Left renal cortex interstitium (tissue), 4 donors: ENCODE measurements at regions not wholly inside any gene's neighbourhood (a gene's known extent, or its start where the extent isn't known, plus 50 kb on each side); places are given as distances from the start of the nearest gene placed in this dataset.

ENCODE experiments used
- DNase-seq, 4 donors: peaks; one replicate each; pipeline ENCODE4 v3.0.0-alpha.2; 2013; ENCODE audit warnings: low read depth in 4 of 4, low spot score in 2 of 4, missing footprints in 1 of 4

DNA sequence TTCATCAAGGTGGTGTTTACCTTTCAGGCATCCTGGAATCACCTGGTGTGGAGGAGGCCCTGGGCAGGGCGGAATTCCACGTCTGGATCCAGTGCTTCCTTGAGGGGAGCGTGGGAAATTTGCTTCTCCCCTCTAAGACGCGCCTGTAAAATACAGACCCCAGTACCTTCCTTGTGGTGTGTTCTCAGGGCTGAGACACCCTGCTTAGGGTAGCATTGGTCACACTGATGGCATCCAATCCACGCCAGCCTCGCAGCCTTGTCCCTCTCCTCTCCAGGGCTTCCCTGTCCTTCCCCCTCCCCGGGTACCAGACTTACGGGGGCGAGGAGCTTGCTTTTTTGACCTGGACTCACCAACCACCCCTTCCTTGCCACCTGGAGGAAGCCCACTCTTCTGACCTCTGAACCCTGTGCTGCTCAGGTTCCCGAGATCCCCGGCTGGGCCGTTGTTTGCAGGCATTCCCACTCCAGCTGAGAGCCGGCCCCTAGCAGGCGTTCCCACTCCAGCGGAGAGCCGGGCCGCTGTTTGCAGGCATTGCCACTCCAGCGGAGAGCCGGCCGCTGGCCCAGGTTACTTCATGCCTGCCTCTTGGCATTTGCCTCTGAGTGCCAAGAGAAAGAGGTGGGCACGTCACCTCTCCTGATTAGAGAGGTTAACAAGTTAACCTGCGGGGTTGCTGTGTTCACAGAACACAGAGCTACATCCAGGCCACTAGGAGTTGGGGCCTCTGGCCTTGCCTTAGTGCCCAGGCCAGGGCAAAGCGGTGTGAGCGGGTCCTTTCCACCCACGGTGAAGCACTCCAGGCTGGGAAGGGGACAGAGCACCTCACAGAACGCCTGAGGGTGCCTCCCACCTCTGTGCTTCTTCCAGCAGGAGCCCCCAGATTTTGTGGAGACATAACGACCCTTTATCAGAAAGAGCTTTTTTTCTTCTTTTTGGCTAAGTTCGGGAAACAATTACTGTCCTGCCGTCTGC is 254.0 kb upstream of the PPP2R2D start:
- no peak for DNase-seq

DNA sequence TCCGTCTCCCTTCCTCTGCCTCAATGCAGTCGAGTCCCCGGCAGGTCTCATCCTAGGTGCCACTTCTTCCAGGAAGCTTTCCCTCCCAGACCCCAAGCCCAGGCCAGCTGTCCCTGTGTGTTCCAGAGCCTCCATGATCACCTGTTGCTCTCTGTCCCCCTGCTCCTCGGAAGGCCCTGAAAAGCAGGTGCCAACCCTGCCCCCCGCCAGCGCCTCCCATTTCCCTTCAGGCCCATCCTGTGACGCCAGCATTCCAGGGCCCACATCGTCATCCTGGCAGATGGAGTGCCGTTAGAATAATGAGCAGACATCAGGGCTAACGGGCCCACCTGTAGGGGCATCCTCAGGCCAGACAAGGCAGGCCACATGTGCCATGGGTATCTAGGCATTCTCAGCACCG is 253.0 kb upstream of the PPP2R2D start:
- no peak for DNase-seq

GRCh38 chr10:131648386-131649020 is 252.3 kb upstream of the PPP2R2D start:
- no peak for DNase-seq

- DNase-seq = no peak
Measured at GRCh38 chr10:131649617-131650016, 251.2 kb upstream of the PPP2R2D start.

DNA sequence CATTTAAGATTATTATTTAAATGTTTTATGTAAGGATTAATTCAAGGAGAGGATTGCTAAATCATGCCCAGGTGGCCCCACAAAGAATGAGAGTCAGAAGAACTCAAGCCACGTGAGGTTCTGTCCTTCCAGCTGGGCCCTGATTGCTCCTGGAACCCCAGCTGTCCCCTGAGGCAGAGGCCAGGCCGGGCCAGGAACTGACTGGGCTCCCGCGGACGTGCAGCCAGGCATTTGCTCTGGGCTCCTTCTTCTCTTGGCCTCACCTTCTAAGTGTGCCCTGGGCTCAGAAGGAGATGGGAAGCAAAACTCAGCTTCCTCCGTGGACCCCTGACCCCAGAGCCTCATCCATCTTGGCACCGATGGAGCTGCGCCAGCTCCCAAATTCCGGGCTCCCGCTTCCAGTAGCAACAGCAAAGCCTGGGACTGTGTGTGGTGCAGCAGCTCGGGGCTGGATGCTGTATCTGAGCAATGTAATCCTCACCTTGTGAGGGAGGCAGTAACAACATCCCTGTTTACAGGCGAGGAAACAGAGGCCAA is 250.6 kb upstream of the PPP2R2D start:
- DNase-seq = no peak

DNA sequence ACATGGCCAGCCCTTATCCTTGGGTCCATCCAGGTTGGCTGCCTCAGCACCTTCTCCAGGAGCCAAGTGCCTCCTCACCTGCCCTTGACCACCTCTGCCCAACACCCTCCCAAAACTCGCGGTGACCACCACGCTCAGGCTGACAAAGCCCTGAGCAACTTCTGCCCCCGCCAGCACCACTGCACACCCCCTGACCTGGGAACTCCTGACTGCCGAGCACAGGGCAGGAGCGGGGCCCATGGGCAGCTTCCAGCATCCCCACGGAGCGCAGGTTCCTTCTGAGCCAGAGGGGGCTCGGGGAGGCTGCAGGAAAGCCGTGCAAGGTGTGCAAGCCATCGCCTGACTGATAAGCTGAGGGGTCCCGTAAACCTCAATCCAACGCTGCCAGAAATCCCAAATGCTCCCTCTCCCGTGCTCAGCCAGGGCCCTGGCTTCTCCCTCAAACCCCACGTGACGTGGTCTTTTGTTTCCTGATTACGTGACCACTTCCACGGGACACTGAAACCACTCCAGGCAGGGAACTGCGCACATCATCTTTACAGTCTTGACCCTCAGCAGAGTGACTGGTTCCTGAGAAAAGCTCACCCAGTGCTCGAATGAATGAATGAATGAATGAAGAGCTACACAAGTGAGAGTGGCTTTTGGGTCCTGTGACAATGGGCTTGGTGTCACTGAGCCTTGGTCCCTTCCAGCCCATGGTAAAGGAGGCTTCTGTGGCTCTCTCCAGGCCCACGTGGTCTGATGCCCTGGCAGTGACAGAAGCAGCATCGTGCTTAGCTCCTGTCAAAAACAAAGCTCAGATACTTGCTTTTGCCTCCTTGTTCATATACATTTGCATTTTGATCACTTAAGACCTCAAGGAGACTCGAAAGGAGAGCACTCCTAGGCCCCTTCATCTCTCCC is 249.8 kb upstream of the PPP2R2D start:
- no peak for DNase-seq

GRCh38 chr10:131651674-131652437 is 249.0 kb upstream of the PPP2R2D start:
- no peak for DNase-seq

DNA sequence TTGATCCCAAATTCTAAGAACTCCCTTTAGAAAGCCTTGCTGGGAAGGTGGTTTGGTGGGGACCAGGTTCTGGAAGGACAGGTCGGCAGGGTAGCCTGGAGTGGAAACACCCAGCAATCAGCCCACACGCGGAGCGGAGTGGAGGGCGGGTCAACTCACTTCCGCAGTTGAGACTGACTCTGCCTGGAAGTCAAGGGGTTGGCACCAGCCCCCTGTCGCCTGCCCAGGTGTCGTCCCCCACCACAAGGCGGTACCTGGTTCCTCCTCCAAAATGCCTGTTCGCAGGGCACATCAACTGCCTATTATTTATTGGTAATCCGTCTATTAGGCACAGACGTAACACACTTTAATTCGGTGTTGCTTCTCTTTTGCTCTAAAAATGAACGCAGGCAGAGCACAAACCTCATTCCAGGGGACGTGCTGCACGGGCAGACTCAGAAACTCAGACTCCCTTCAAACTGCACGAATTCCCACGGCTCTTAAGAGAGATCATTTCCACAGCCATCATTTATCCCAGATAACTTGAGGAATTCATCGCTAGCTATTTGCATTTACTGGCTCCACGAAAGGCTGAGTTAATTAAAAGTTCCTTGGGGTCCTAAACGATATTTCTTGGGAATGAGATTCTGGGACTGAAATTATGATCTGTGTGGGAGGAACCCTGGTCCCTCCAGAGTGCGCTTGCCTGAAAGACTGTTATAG is 248.2 kb upstream of the PPP2R2D start:
- no peak for DNase-seq

GRCh38 chr10:131653140-131653539 is 247.7 kb upstream of the PPP2R2D start:
- DNase-seq = no peak

- no peak for DNase-seq
Measured at GRCh38 chr10:131653554-131654470, 247.0 kb upstream of the PPP2R2D start.

- no peak for DNase-seq
Measured at GRCh38 chr10:131654471-131655087, 246.2 kb upstream of the PPP2R2D start.

GRCh38 chr10:131655101-131655849 is 245.5 kb upstream of the PPP2R2D start:
- no peak for DNase-seq

DNA sequence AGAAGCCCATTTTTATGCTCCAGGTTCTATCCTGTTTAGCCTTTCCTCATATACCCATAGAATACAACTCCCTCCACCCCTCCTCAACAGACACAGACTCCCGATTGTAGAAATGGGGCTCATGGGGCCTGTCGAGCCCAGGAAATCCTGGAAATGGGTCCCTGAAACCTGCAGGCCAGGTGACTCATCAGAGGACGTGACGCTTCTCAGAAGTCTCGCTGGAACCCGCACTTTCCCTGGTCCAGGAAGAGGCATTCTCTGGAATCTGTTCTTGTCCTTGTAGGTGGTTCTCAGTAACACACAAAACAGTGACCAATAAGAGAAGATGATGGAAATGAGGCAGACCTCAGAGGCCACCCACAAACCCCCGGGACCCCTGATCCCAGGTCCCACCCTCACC is 244.8 kb upstream of the PPP2R2D start:
- DNase-seq = no peak

DNA sequence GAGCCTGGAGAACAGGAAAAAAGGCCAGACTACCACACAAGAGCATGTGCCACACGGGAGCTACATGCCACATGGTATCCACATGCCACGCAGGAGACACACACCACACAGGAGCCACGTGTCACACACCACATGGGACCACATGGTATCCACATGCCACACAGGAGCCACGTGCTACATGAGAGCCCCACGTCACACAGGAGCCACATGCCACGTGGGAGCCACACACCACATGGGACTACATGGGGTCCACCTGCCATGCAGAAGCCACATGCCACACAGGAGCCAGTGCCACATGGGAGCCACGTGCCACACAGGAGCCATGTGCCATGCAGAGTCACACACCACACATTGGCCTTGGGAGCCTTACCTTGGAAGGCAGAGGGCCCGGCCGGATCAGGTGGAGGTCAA is 244.4 kb upstream of the PPP2R2D start:
- DNase-seq = no peak

DNA sequence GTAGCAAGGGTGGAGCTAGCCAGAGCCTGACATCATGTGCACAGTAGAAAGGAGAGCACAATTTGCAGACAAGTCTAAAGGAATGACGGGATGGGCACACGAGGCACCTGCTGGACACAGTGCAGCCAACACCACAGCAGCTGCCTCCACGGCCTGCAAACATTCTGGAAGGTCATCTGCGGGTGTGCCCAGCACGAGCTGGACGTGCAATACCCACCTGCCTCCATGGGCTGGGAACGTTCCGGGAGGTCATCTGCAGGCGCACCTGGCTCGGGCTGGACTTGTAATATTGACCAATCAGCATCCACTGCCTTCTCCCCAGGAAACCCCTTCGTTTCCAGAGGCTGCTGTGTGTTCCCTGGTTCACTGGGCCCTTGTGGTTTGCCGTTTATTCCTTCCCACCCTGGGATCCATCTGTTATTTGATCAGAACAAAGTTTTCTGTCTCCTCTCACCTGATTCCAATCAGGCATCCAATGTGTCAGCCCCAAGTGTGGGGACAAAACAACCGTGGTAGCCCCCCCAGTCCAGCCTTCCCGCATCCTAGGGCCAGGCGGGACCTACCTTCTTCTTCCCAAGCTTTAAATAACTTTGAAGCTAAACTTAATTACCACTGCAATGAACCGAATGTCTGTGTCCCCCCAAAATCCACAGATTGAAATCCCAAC is 243.4 kb upstream of the PPP2R2D start:
- no peak for DNase-seq

GRCh38 chr10:131657985-131658330 is 242.8 kb upstream of the PPP2R2D start:
- DNase-seq = no peak
